Right kidney (tissue), 1 donor: ENCODE measurements at regions not wholly inside any gene's neighbourhood (a gene's known extent, or its start where the extent isn't known, plus 50 kb on each side); places are given as distances from the start of the nearest gene placed in this dataset.

Experiments used
- DNase-seq: peaks from one replicate; pipeline ENCODE4 v3.0.0-alpha.2; 2016

DNA sequence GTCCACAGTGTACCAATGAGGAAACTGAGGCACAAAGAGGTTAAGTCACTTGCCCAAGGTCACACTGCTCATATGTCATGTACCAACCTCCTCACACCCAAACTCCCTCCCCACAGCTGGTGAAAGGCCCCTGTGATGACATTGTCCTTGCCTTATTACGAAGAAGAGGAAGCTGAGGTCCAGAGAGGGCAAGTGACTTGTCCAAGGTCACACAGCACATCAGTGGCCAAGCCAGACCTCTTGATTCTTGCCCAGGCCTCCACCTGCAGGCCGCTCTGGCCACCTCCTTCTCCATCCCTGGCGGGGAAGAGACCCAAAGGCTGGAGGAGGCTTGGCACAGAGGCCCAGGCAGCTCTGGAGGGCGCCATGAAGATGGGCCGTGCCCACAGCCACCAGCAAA, 492.4 kb downstream of the PTPRU start:
- no peak for DNase-seq

DNA sequence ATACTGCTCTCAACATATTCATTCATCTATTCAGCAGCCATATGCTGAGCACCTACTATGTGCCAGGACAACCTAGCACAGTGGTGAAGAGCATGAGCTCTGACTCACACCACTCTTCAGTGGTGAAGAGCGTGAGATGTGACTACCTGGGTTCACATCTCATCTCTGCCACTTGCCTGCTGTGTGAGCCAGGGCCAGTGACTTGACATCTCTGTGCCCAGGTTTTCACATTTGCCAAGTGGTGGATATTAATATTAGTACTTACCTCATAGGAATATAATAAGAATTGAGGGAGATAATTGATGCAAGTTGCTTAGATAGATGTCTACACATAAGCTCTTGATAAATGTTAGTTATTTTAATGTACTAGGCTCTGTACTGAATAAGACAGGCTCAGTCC, 488.9 kb downstream of the PTPRU start:
- DNase-seq = no peak

GRCh38 chr1:29722598-29722997, 486.3 kb downstream of the PTPRU start:
- no peak for DNase-seq

GRCh38 chr1:29719253-29719652, 482.9 kb downstream of the PTPRU start:
- no peak for DNase-seq

DNA sequence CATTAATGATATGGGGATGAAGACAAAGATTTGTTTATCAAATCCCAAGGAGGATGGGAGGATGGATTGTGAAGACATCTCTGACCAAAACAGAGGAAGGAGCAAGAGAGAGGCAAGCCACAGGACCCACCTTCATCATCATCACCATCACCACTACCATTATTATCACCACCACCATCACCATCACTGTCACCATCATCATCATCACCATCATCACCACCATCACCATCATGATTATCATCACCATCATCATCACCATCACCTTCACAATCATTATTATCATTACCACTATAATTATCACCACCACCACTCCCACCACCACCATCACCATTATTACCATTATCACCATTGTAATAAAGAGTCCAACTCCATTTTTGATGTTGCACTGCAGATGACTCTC, 482.5 kb downstream of the PTPRU start:
- no peak for DNase-seq

- DNase-seq = no peak
Measured at GRCh38 chr1:29716306-29716705, 480.0 kb downstream of the PTPRU start.

- no peak for DNase-seq
Measured at GRCh38 chr1:29713857-29714256, 477.5 kb downstream of the PTPRU start.

- no peak for DNase-seq
Measured at GRCh38 chr1:29712801-29713200, 476.5 kb downstream of the PTPRU start.

DNA sequence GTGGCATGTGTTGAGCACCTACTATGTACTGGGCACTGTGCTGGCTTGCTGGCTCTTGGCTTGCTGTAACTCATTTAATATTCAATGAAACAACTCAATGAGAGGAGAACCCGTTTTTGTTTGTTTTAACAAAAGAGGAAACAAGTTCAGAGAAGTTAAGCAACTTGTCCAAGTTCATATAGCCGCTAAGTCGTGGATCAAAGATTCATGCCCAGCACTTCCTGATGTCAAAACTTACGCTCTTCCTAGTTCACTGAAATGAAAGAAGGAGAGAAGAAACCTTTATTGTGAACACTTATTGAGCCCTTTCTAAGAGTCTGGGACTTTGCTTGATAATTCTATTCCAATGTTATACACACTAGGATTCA, 475.9 kb downstream of the PTPRU start:
- DNase-seq = no peak

- no peak for DNase-seq
Measured at GRCh38 chr1:29711582-29712283, 475.4 kb downstream of the PTPRU start.

- DNase-seq = no peak
Measured at GRCh38 chr1:29709704-29710280, 473.5 kb downstream of the PTPRU start.

DNA sequence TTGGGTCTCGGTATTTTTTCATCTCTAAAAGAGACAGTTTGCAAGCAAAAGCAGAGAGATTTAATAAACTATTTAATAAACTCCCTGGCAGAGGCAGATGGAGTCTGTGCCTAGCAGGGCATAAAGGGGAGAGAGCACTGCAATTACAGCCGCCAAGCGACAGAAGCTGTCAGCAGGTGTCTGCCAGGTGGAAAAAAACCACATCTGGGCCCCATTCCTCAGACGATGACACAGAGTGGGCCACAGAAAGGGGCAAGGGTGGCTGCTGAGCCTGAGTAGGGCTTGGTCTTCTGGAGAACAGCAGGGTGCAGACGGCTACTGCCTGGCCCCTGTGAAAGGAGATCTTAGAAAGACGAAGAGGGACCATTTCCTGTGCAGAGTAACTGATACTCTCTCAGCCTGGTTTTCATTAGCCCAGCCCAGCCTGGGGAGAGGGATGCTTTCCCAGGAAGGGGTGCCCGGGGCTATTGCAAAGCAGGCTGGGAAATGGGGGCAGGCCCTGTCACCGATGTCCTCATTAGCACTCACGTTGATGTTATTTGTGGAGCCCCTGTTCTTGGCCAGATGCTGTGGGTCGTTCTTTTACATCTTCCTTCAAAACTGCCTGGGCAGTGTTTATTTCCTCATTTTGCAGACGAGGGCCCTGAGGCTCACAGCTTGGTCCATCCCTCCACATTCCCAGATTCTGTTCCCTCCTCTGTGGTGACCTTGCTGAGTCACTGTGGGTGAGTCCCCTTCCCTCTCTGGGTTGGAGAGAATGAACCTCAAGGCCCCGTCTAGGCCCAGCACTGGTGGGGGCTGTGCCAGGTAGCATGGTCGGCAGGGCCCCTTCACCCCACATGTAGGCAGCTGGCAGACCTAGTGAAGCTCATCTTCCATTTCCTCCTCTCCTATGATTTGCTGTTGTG, 472.7 kb downstream of the PTPRU start:
- DNase-seq = no peak

GRCh38 chr1:29708381-29708780, 472.1 kb downstream of the PTPRU start:
- DNase-seq = no peak

DNA sequence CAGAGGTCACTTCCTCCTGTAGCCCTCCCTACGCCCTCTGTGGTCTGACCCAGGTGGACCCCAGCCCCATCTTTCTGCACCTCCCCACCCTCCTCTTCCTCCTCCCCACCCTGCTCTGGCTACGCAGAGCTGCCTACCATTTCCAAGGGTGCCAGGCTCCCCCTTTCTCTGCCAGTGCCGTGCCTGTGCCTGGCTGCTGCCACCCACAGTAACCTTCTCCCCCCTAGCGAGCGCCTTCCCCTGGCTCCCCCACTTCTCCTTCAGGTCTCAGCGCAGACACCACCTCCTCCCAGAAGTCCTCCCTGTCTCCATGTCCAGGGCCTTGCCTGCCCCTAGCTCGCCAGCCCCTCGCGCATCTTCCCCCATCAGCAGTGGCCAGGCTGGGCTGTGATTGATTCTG, 471.5 kb downstream of the PTPRU start:
- DNase-seq = no peak

GRCh38 chr1:29706936-29707335, 470.6 kb downstream of the PTPRU start:
- no peak for DNase-seq

DNA sequence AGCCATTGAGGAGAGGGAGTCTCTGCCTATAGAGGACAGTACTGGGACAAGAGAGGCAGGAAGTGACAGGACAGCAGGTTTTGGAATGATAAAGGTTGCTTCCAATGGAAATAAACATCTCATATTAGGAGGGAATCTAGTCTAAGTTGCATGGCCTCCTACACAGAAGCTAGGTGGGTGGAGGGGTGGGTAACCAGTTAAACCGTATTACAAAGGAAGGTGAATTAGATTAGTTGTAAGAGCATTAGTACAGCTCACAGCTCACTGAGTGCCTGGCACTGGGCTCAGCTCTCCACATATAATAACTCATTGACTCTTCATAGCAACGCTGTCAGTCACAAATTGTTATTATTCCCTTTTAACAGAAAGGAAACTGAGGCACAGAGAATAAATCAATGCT, 468.1 kb downstream of the PTPRU start:
- DNase-seq = no peak

- no peak for DNase-seq
Measured at GRCh38 chr1:29703596-29704370, 467.5 kb downstream of the PTPRU start.

DNA sequence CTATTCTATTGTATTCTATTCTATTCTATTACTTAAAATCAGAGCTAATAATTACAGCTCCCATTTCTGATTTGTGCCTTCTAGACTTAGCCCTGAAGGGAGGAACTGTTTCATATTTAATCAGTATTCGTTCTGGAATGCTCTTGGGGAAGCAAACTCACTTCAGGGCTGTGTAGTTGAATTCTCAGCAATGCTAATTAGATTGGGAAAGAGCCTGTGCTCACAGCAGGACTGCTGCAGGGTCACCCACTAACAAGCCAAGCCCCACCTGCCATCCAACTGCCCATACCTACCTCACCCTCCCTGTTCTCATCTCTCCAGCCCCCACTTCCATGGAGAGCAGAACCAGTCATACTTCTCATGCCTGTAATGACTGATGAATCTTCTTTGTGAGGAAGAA, 464.2 kb downstream of the PTPRU start:
- DNase-seq = no peak

- DNase-seq = no peak
Measured at GRCh38 chr1:29698626-29699025, 462.3 kb downstream of the PTPRU start.

- DNase-seq = no peak
Measured at GRCh38 chr1:29698033-29698432, 461.7 kb downstream of the PTPRU start.

DNA sequence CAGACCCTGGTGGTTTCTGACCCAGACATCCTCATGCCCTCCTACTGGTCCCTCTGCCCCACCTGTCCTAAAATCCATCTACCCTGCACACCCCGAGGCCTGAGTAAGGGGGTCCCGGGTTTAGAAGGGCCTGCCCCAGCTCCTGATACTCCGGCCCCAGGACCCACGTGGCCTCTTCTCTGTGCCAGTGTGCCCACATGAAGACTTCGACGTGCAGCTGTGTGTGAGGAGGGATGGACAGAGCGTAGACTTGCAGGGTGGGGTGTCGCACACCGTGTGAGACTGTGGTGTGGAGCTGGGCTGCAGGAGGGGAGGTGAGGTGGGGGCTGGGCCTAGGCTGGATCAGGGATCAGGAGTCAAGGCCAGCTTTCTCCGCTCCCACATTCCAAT, 461.1 kb downstream of the PTPRU start:
- DNase-seq = no peak

DNA sequence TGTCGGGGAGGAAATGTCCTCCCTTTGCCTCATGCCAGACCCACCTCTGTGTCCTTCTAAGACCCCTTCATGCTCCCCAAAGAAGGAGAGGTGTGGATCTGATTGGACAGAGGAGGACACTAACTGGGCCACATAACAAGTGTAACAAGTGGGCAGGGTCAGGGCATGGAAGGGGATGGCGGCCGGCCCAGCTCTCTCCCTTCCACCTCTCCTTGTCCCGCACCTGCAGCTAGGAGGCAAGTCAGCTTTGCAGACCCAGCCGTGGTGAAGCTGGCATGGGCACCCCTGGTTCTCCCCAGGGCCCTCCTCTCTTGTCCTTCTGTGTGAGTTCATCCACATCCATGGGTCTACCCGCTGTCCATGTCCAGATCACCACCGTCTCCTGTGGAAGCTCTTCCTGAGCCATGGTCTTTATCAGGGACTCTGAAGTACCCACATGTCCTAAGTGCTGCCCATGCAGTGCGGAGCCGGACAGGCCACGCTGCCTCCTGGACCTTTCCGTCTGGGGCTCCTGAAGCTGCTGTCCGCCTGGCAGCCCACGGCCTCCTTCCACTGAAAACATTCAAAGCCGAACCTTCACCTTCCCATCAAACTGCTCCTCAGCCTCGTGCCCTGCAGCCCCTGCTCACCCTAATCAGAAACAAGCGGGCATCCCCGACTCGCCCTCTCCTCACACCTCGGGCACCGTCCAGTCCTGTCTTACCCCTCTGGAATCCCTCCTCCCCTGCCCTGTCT, 460.5 kb downstream of the PTPRU start:
- DNase-seq = no peak
